MM.1S (cell line): ENCODE measurements at regions not wholly inside any gene's neighbourhood (a gene's known extent, or its start where the extent isn't known, plus 50 kb on each side); places are given as distances from the start of the nearest gene placed in this dataset.

Source experiments
- CTCF ChIP-seq: fragments of 300-600 bp; sonication (generic); IDR thresholded peaks from 2 replicates; pipeline ENCODE4 v1.5.1; 2016; ENCODE audit warnings: antibody characterized with exemption, low read length, mixed read lengths
- EZH2phosphoT487 ChIP-seq: fragments of 300-600 bp; sonication (generic); IDR thresholded peaks from 2 replicates; pipeline ENCODE4 v1.6.1; 2018; ENCODE audit warnings: antibody characterized with exemption, low read length

- no peak for TF ChIP-seq CTCF
- TF ChIP-seq EZH2phosphoT487: no peak
Observed at GRCh38 chr14:98074111-98074510, 1197.9 kb downstream of the BCL11B start.
